A673 (cell line): ENCODE measurements at regions not wholly inside any gene's neighbourhood (a gene's known extent, or its start where the extent isn't known, plus 50 kb on each side); places are given as distances from the start of the nearest gene placed in this dataset.

Experiments used
- CTCF ChIP-seq: fragments of 300-800, 200-600 bp; sonication (generic); conservative IDR thresholded peaks from 2 replicates; pipeline ENCODE4 v1.5.1; 2017; ENCODE audit warnings: low read depth, mild to moderate bottlenecking, antibody characterized with exemption, low read length, moderate library complexity, mixed read lengths
- EZH2 ChIP-seq: fragments of 200-600 bp; sonication (generic); IDR thresholded peaks from 2 replicates; pipeline ENCODE4 v1.6.1; 2017; ENCODE audit warnings: borderline replicate concordance, low read depth, mild to moderate bottlenecking, mixed read lengths, antibody characterized with exemption, low read length; ENCODE audit not compliant: poor library complexity, severe bottlenecking

DNA sequence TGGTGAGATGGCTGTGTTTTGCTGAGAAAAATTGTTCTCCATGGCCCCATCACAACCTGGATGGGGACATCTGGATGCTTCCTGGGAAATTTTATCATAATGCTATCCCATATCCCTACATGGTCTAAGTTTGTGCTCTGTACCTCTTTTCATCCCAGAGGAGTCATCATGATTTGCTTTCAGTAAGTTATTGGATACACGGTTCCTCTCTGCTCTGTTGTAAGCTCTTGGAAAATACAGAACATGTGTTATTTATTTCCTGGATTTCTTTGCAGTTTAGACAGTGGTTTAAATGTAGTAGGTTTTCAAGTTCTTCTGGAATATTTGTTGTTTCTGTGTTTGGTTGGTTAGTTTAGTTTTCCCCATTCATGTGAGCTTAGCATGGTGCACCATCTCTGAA is 129.2 kb upstream of the ECI2 start:
- no peak for TF ChIP-seq CTCF
- TF ChIP-seq EZH2 = no peak
